GM21825 (cell line): ENCODE measurements at regions not wholly inside any gene's neighbourhood (a gene's known extent, or its start where the extent isn't known, plus 50 kb on each side); places are given as distances from the start of the nearest gene placed in this dataset.

Experiments
- ATAC-seq: cut with Tn5 transposase; IDR thresholded peaks from one replicate; pipeline ENCODE4 v1.9.1; 2021; ENCODE audit warnings: mild to moderate bottlenecking, moderate library complexity; ENCODE audit not compliant: unreplicated experiment

DNA sequence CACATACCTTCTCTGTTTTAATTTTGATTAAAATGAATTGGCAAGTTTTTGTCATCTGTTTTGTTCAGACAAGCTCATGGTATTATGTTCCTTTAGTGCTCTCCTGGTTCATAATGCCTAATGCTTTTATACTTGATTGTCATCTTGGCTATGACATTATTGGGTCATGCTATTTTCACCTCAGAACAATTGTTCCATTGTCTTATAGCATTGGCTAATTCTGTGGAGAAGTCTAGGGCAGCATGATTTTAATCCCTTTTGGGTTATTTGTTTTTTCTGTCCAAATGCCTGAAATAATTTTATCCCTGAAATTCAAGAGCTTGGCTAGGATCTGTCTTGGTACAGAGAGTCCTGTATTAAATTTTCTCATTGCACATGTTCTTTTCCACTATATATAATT lies 83.8 kb upstream of the CCDC85A start:
- no peak for ATAC-seq

DNA sequence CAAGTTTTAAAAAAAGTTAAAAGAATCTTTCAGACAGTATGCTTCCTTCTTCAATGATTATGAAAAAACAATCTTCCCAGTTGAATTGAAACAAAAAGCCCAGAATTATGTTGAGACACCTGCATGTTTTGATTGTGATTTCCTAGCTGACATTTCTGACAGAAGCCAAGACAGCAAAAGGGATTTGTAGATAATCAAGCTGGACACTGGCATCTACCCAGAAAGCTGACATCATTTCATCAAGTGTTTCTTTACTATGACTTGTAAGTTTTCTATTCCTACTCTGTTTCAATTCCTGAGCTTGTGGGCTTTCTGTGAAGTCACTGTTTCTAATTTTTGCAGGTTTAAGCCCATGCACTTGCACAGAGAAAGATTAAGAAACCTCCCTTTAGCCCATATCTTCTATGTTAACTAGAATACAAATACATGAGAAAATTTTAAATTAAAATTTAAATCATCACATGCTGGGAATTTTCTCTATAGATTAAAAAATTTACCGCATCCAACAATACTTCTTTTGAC lies 82.9 kb upstream of the CCDC85A start:
- ATAC-seq: no peak

DNA sequence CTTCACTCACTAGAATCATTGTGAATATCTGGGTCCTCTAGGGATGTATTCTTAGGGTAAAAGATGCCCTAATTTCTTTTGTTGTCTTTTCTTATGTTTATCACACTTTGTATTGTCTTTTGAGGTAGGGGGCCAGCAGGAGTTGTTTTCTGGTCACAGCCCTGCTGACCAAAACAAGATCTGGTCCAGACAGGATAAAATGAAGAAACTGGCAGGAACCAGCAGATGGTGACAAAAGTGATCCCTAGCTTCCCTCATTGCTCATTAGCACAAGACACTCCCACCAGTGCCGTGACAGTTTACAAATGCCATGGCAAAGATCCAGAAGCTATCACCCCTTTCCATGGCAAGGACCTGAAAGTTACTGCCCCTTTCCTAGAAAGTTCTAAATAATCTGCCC lies 81.7 kb upstream of the CCDC85A start:
- ATAC-seq: no peak

DNA sequence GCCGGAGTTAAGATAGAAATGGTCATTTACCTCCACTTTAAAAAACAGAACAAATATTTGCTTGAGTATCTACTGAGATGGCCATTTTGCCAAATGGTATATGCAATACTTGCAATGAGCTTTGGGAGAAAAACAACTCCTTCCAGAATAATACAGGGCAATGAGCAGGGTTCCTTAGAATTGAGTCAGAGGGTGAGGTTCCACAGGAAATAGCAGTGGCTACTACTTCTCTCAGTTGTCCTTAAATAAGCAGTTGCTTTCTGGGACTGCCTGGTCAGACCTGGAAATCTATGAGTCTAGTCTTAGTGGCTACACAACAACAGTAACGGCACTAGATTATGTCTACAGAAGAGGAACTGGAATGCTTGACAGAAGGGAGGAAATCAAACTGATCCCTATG lies 80.9 kb upstream of the CCDC85A start:
- ATAC-seq: no peak

DNA sequence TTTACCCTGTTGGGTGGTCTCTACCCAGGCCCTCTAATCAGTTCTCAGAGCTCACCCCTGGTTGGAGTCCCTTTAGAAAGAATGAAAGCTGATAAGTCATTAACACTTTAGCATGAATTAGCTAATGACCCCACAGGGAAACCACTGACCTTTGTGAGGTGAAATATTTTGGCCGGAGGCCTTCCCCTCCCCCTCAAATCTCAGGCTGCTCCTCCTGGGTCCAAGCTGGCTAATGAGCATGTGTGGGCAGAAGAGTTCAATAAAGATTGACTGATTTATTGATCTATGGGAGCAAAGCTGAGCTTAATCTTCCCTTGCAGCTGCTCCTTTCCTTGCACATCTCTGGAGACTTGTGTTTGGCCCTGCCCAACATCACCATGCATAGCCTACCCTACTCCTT lies 78.8 kb upstream of the CCDC85A start:
- no peak for ATAC-seq

DNA sequence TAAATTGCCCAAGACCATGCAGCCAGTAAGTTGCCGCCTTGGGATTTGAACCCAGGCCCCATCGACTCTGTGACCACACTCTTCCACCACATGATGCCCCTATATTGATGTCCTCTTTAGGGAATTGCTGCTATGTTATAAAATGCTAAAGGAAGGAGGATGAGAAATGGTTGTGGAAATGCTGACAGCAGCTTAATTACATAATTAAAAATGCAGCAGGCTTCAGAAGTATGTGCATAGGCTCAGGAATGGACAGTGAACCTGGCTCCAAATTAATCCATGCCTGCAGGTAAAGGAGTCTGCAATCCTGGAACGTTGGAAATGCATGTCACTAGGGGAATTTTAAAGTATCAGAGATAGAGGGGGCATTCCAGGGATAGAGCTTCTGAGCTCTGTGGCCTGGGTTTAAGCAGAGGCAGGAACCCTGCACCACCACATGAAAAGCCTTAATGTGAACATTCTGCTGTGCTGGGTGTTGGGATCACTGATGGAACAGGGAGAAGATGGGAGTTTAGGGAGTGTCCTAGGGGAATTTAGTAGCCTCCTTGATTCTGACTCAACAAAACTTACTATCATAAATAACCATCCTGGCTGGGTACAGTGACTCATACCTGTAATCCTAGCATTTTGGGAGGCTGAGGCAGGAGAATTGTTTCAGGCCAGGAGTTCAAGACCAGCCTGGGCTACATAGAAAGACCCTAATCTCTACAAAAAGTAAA lies 76.1 kb upstream of the CCDC85A start:
- ATAC-seq: no peak

DNA sequence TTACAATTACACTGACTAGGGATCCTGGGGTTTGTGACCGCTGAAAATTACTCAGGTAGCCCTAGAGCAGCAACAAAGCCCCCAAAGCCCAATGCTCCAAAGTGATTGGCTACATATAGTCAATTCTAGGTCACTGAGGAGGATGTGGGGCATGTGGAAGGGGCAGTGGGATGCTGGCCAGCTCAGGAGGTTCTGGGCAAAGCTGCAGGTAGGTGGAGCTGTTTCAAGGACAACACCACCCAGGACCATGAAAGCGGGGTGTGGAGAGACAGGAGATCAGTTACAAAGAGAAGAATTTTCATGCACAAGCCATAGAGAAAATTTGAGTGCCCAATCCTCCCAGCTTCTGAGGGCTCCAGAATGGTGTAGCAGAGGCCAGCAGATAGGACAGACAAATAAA lies 75.0 kb upstream of the CCDC85A start:
- ATAC-seq: no peak

DNA sequence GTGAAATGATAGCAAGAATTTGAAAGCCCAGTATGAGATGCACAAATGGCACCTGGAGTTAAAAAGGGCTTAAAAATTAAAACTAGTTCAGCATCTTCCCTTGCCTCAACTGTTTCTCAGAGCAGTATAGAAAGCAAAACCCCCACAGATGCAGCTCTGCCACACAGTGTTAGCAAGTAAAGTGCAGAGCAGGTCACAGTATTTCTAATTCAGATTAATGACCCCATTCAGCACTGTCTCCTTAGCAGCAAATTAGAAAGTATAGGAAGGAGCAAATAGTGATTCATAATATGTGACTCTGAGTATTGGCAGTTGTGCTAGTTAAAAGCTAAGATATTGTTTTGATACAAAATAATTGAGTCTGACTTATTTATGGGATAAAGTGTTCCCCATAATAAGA lies 73.8 kb upstream of the CCDC85A start:
- no peak for ATAC-seq

DNA sequence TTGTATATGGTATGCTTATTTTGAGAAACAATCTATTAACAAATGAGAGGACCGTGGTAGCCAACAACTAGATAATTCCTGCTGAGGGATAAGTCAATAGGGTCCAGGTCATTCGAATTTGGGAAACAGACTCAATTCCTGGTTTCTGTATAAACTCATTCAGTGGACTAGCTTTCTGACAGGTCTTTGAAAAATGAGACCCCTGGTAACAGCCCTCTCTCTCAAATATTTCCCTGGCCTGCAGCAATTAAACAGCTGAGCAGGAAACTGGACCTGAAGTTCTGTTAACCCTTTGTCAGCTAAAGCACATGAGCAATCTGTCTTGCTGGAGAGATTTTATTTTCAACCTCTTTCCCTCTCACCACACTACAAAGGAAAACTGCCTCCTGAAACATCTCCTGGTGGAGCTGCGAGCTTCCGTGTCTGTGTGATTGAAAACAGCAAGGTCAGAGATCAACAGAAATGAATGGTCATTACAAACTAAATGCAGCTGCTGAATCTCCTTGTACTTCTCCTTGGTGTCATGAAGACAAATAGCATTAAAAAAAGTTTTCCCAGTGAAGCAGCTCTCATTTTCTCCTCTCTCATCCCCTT lies 70.3 kb upstream of the CCDC85A start:
- ATAC-seq: no peak

DNA sequence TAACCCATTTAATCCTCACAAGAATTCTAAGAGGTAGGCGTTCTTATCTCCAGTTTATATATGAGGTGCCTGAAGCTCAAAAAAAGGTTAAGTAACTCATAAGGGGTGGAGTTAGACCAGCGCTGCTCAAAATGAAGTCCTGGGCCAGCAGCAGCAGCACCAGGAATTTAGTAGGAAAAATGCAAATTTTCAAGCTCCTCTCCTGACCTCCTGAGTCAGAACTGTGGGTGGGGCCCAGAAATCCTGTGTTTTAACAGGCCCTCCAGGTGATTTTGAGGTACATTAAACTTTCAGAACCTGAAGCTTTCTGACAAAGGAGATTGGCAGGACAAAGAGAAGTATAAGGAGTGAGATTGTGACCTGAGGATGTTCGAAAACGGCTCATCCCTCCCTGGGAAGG lies 66.0 kb upstream of the CCDC85A start:
- no peak for ATAC-seq

DNA sequence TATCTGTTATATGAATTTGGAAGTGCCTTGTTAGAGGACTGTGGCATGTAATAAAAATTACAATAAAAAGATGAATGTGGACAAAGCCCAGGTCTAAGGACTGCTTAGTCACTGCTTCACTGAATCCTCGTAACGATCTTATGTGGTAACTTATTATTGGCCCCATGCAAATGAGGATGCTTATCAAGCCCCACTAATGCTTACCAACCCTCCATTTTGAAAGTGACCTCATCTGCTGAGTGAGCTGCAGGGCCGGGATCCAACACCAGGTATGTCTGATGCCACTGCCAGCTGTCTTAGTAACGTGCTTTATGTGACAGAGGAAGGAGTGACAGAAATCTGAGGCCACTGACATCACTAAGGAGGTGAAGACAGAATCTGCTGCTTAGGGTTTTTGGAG lies 65.3 kb upstream of the CCDC85A start:
- ATAC-seq: no peak

DNA sequence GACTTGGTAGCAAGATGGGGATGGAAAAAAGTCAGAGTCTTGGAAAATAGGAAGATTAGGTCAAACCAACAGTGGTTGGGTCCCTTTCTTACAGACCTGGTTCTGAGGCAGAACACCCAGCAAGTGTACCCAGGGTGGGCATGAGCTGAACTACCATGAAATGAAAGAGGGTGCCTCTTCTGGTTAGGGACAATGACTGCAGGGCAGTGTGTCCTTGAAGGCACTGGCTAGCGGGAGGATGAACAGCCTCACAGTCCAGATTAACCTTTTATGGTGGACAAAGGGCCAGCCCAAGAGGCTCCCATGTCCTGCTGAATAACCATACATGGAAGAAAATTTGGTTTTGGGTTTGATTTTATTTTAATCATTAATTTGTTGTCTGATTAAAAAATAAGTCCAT lies 61.8 kb upstream of the CCDC85A start:
- ATAC-seq: no peak

DNA sequence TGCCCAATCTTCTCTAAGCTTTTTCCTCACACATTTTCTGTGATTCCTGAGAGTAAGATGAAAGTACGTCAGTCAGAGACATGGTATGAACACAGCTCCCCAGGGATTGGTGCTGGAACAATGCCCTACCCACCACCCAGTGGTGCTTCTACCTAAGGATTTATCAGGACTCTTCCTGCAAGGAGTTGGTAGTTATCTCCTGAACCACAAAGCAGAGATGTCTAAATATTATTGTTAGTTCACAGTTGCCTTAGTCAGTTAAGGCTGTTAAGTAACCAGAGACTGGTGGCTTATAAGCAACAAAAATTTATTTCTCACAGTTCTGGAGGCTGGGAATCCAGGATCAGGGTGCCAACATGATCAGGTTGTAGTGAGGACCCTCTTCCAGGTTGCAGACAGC lies 60.3 kb upstream of the CCDC85A start:
- ATAC-seq: no peak

DNA sequence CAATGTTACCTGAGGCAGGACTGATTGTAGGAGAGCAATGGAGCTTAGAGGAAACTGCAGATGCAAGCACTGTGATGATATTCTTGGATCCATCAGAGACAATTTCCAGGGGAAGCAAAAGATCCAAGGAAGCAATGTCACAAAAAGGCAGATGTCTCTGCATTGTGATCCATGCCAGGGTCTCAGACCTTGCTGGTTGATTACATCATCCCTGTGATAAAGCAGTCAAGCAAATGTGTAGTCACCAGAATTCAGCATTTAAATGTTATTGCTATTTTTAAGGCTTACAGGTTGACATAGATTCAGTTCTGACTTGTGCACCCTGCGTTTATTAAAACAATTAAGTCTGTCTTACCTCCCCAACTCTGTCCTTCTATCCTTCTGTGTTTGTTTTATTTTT lies 56.8 kb upstream of the CCDC85A start:
- no peak for ATAC-seq

DNA sequence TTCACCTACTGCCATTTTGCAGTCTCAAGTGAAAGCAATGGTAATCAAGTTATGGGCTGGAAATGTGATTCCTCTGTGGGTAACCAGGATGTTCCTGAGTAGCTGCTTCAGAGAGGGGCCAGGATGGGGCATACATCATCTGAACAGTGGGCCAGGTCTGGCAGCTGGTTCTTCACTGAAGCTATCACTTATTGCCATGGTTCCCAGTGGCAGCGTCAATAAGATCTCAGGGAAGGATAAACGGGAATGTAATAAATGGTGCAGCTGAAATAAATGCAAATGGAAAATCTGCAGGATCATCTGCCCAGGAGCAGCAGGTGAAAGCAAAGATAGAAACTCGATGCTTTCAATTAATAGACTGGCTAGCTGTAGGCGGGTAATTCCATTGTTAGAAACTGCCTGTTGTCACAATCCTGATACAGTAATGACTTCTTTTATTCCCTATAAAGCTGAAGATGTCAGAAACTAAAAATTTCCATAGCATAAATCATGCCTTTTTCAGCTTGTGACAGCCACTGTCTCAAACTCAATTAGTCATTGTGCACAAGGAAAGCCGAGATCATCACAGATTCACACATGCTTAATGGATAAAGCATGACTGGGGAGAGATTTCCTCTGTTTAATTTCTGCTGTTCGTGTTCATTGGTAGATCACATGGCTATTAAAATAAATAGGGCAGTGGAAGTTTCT lies 56.2 kb upstream of the CCDC85A start:
- ATAC-seq: no peak

DNA sequence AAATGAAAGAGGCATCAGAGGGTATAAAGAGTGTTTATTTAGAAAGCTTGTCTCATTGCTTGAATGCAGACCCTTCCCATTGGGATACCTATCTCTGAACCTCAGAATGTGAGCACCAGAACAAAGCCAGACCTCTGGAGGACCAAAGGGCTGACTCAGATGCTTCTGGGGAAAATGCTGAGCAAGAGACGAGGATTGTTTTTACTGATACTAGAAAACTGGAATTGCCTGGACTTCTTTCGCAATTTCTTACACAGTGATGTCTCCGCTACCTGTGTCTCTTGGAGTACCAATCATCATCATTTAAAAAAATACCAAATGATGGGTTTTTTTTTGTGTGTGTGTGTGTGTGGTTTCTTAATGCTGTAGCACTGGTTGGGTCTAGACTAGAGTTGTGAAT lies 55.6 kb upstream of the CCDC85A start:
- ATAC-seq: no peak

DNA sequence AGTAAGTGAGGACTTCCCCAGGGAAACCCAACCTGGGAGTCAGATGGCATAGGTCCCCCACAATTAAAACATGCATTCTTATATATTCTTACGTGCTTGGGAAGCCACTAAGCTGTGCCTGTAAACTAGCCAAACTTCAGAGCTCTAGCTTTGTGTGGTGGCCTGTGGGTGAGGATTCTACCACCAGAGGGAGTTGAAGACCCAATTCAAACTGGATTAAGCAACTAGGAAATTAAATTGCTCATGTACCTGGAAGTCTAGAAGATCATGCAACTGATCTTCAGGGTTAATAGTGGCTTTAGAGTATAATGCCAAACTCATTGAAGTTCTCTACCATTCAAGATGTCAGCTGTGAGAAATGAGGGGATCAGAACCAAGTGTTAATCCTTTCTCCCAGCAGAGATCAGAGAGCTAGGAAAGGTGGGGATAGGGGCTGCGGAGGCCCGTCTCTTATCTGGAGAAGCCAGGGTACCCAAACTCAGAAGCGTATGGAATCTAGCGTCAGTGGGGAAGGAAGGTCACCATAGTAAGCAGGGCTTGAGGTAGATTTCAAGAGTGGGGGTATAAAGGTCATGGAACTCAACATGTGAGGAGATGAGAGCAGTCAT lies 53.2 kb upstream of the CCDC85A start:
- no peak for ATAC-seq

DNA sequence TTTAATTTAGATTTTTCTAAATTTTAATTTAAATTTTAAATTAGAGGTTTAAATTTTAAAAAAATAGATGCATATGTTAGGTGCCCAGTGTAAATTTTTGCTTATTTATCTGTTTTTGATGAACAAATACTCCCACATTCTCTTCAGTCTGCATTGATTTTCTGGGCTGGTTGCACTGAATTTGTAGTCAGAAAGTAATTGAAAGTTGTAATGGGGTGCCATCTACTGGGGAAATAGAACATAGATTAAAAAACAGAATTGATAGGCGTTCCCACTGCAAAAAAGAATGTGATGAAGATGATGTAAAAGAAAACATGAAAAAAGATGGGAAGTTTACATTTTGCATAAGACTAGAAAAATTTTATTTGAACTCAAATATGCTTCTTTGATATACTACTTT lies 51.7 kb upstream of the CCDC85A start:
- peak; percentile 55 for ATAC-seq

DNA sequence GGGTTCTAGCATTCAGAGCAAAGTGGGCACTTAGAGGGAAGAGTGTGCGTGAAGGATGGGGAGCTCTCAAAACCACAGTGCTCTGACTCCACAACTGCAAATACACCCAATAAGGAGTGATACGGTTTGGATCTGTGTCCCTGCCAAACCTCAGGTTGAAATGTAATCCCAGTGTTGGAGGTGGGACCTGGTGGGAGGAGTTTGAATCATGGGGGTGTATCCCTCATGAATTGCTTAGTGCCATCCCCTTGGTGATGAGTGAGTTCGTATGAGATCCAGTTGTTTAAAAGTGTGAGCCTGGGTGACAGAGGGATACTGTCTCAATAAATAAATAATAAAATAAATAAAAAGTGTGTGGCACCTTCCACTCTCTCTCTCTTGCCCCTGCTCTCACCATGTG lies 50.3 kb upstream of the CCDC85A start:
- ATAC-seq: no peak

DNA sequence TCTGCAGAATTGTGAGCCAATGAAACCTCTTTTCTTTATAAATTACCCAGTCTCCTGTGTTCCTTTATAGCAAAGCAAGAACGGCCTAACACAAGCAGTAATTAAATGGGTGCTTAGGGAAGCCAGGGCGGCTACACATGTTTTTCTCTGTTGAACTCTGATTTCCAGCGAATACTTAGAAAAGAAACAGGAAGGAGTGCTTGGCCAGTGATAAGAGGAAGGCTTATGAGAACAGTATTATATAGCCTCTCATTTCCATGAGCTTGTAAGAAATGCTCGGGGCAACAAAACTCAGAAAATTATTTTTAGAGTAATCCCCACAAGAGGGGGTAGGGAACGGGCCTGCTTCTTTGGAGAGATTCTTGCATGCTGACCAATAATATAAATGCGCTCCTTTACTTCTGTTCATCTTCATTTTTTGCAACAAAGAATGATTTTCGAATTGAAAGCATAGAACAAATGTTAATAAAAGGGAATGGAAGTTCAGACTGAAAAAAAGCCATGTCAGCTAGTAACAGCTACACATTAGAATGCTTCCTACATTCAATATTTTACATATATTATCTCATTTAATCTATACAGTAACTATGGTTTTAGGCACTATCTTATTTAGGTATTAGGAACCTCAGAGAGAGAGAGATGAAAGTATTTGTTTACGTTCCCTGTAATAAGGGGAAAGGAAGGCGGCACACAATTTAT lies 49.7 kb upstream of the CCDC85A start:
- no peak for ATAC-seq
